Fibroblast of skin of left biceps (primary cell): ENCODE measurements at regions not wholly inside any gene's neighbourhood (a gene's known extent, or its start where the extent isn't known, plus 50 kb on each side); places are given as distances from the start of the nearest gene placed in this dataset.
A peak's percentile ranks its signal among the peaks of the same experiment; 100 is the strongest.

Source experiments
- DNase-seq, 2 experiments: peaks; one replicate each; pipeline ENCODE4 v3.0.0-alpha.2; 2013; ENCODE audit warnings: low read depth in 2 of 2

DNA sequence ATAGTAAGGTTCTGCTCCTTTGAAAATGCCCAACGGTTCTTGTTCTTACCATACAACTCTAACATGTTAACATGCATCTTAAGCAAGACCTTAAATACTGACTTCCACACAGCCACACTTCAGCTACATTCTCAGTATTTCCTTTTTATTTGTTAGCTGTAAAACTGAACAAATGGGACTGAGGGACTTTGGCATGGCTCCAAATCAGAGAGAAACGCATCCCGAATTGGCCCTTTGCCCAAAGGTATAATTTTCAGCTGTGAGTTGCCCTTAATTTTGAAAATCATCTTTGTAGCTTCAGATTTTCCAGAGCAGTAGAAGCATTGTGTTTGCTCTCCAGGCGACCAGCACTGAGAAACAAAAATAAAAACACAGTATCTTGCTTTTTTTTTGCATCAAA lies 56.4 kb downstream of the NEUROD6 start:
- no peak for DNase-seq

DNA sequence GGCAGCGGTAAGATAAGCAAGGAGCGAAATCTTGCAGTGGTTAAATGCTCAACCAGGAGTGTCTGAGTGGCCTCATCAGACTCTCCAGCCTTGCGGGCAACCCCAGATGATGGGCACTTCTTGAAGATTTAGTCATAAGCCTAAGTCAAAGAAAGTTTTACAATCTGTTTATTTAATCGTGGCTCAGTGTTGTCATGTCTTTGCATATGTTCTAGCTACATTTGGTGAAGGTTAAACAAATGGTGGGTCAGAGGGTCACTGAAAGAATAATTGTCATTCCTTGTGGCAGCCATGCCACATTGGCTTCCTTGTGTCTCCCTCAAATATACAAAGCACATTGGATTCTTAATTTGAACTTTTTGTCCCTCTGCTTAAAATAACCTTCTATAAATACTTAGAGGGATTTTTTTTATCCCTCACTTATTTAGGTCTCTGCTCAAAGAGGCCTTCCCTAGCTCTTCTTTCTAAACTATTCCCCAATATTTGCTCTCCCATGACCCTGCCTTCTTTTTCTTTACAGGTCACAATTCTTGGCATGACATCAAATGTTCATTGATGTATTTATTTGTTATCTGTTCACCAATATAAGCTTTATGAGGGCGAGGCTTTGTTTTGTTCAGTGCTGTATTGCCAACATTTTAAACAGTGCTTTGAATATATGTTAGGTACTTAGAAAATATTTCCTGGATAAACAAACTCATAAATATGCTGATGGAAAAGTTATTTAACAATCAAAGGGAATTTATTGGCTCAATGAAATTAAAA lies 68.7 kb downstream of the NEUROD6 start:
- no peak for DNase-seq

DNA sequence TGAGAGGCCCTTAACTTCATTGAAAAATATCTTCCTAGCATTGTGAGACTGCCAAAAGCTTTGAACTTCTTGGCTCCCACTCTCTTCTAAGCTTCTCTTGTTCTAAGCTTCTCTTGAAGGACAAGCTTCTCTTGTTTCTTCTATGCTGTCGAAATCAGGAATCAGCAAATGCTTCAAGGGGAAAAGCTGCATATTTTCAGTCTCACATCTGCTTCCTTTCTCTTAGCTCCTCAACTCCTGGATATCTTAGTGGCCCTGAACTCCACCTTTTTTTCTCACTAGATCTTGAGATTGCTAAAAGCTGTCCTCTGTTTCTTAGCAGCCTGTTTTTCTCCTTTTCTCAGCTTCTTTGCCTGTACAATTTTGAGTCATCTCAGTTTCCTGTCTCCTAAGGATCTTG lies 73.0 kb downstream of the NEUROD6 start:
- DNase-seq = no peak

DNA sequence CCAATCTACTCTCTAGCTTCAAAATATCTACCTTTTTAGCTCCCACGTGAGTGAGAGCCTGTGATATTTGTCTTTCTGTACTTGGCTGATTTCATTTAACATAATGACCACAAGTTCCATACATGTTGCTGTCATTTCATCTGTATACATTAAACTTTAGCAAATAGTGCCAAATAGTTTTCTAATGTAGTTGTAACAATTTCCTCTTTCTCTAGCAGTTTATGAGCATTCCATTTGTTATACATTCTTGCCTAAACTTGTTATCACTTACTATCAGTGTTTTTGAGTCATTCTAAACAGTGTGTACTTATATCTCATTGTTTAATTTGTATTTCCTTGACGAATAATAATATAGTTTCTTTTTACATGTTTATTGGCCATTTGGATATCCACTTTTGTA lies 77.2 kb downstream of the NEUROD6 start:
- DNase-seq = no peak

DNA sequence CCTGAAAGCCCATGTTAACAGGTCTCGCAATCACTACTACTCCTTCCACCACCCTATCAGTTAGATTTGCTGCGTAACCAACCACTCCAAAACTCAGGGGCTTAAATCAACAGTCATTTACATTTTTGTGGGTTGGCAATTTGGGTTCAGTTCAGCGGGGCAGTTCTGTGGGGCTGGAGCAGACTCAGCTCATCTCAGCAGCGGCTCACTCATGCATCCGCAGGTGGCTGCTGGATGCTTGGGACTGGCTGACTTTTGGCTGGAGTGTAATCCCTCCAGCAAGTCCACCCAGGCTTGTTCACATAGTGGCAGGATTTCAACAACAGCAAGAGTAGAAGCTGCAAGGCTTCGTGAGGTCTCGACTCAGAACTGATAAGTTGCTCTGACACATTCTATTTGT lies 79.2 kb downstream of the NEUROD6 start:
- no peak for DNase-seq

DNA sequence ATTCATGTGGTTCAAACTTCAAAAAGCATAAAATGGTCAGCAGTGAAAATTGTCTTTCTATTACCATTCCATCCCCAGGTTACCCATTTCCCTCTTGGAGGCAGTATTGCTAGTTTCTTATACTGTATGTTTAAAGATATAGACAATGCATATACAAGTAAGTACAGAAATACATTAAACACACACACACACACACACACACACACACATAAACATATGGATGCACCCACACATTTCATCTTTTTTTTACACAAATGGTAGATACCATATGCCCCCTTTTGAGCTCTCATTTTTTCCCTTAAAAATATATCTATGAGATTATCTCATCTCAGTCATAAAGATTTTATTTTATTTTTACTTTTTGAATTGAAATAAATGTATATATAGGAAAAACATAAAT lies 79.7 kb downstream of the NEUROD6 start:
- DNase-seq = no peak

DNA sequence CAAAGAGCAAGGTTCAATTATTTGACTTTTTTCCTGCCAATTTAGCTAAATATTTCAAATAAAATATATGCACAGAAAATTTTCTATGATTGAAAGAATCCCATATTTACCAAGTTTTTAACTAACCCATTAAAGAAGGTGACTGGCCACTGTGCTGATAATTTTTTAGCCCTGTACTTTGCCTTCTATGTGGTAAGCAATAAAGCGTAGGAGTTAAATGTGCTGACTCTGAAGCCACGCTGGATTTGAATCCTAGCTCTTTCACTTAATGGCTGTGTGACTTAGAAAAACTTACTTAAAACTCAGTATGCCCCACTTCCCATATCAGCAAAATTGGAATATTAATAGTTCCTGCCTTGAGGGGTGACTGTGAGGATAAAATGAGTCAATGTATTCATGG lies 82.1 kb downstream of the NEUROD6 start:
- no peak for DNase-seq

DNA sequence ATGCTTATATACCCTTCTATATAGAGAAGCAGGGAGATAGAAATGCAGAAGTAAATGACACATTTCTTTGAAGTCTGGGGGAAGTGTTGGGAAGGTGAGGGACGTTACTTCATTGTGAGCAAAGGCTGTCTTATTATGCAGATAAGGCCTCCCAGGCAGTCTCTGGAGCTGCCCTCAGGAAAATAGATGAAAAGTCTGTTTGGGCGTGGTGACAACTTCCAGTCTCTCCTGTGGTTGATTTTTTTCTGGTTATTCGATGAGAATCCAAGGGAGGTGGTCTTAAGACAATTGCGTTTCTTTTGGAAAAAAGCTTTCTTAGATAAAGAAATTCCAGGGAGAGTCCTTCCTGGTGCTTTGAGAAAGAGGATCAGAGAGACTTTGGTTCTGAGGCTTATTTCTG lies 84.0 kb downstream of the NEUROD6 start:
- DNase-seq = no peak

DNA sequence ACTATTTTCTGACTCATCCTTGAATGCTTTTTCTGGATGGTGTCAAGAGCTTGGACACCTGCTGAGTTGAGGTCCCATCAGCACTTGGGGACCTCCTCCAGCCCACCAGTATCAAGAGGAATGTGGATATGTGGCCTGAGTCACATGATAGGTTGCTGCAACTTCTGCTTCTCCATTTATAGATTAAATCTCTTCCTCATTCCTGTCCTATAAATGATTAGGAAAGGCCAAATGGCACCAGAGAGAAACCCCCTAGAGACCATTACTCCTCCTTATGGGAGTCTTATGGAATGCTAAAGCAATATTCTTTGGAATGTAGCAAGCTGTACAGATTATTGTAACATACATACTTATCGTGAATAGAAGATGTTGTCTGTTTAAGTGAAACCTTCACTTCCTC lies 85.6 kb downstream of the NEUROD6 start:
- DNase-seq = peak in 1 of 2 experiments; percentile 2

DNA sequence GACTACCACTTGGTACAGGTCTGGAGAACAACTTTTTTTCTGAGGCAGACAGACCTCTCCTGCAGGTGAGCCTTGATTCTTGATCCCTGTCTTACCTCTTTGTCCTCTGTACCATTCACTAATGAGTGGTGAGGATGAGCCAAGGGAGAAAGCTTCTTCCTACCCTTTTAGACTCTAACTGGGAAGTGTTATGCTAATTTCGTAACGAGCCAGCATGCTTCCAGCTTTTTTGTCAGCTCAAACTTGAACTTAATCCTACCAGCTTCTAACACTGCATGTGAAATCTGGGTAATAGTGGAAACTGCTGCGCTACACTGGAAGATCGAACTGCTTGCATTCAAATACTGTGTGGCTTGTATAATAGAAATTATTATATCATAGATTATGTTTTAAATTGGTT lies 87.0 kb downstream of the NEUROD6 start:
- DNase-seq = no peak

DNA sequence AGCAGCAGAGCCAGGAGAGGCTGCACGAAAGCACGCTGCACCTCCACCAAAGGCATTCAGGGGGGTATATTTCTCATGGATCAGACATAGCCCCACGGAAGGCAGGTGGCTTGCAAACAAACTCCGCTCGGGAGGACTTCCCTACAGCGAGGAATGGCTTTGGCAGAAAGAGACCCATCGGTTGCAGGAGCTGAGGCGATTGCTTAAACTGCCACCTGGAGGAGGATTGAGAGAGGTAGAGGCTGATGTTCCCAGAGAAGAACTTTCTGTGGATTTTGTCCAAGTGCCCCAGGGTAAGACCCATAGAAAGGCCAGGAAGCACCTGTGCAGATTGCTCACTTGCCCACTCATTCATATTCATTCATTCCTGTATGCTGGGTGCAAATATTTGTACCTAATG lies 89.1 kb downstream of the NEUROD6 start:
- no peak for DNase-seq

DNA sequence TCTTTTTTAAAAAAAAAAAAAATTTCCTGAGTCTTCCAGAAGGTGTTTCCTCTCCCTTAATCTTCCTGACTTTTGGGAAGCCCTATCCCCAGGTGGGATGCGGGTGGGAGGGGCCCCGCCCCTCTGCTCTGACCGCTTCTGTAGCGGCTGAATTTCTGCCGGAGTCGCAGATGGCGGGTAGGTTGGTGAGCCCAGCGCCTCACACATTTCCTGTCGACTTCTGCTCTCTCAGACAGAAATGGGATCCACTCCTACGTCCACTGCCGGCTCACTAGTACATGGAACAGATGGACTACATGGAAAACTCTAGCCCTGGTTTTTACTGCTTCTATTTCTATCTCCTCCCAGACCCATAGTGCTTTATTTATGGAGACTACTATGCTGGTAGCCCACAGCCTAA lies 90.9 kb downstream of the NEUROD6 start:
- no peak for DNase-seq

DNA sequence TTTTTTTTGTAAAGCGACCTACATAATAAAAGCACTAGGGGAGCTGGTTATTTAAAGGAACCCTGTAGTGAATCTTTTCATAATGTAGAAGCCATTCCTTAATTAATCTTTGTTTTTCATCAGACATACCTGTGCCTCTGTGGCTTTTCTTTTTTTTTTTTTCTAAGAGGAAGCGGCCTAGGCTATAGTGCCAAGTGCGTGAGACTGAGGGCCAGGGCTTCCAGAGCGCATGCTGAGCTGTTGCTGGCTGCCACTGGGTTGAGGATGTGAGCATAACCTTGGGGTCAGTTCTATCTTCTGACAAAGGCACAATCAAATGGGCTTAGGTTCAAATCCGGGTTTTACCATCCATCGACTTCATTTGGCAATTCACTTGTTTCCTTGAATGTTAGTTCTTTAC lies 103.7 kb downstream of the NEUROD6 start:
- DNase-seq = no peak

DNA sequence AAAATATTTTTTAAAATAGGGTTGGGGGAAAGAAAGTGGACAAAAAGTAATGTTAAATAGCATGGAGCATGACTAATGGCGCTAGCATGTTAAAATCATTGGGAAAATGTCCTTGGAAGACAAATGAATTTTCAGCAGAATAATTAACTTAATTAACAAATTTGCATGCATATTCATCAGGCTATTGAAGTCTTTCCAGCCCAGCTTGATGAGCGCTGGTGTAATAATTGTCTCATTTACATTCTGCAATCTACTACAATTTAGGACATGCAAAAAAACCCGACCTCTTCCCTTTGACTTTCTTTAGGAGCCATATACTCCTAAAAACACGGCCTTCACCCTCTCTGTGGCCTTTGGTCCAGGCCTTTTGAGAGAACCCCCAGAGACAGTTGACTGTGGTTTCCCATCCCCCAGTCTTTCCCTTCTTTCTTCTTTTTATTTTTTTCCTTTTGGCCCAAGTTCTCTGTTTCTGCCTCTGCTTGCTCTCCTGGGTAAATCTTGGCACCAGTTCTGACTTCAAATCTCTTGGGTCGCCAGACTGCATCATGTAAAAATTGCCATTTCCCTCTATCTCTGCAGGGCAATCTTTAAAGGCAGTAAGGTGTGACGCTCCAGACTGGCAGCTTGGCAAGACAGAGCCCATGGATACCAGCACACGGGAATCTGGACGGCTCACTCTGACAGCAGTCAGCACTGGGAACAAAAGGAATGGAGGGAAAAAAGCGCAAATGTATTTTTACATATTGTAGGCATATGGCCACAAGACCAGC lies 105.5 kb downstream of the NEUROD6 start:
- DNase-seq = no peak

DNA sequence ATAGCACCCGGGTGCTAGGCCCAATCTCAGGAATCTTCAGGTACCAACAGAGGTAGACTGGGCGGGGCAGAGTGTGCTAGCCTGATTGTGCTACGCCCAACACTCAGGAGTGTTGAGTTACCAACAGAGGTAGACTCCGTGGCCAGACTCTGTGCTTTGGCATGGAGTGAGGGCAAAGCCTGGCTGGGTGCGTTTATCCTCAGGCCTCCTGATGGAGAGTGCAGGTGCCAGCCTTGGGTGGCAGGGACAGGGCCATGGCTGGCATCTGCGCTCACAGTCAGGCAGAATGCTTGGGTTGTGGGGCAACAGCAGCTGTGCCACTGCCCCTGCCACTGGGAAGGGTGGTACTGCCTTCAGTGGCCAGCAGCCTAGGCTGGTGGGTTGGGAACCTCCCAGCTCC lies 111.6 kb downstream of the NEUROD6 start:
- no peak for DNase-seq

DNA sequence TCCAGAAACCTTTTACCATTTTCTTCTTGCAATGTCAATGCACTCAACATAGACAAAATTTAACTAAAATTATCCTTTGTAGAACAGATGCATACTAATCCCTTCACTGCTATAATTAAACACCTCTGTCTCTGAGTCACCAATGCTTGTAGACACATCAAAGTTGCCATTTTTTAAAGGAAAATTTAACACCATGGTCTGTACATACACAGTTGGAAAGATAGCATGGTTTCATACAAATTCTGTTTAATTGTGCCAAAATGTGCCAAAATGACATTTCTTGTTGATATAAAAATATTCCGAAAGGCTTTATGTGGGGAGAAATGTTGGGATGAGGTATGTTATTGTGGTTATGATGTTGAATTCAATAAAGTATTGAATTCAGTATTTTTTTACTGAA lies 125.8 kb downstream of the NEUROD6 start:
- no peak for DNase-seq

DNA sequence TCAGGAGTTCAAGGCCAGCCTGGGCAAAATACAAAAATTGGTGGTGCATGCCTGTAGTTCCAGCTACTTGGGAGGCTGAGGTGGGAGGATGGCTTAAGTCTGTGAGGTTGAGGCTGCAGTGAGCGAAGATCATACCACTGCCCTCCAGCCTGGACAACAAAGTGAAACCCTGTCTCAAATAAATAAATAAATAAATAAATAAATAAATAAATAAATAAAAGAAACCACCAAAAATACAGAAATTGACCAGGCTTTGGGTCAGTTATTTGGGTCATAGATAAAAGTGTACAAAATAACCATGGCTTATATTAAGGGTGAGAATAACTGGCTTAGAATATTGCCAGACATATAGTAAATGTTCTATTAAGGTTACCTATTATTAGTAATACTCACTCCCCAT lies 129.2 kb downstream of the NEUROD6 start:
- DNase-seq = no peak

DNA sequence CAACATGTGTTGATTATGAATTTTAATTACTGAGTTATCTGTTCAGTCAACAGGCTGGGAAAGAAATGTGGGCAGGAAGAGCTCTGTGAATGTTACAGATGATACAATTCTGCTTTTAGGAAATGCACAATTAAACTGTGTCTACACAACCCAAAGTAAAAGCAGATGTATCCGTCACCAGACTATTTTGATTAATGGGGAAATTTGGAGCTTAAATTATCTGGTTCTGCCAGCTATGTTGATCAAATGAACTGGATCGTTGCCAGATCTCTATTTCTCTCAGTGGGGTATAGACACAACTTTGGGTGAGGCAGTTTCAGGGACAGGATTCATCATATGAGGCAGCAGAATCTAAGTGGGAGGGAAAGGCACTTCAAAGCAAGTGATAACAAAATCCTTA lies 136.5 kb downstream of the NEUROD6 start:
- DNase-seq = no peak

DNA sequence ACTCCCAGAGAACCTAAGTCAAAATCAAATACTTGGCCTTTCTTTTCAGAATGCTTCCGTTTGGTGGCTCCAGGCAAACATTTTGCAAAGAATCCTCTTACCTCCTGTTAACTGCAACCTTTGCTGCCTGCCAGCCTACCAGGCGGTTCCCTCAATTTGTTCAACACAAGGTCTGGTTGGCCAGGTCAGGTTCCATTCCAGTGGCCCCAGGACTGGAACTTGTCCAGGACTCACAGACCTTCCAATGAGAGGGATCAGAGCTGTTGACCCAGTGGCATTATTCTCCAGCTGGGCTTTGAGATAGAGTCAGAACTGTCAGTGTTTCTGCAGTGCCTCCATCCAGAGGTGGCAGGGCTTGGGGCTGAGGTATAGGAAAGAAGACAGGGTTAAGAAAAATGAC lies 137.0 kb downstream of the NEUROD6 start:
- DNase-seq = no peak

DNA sequence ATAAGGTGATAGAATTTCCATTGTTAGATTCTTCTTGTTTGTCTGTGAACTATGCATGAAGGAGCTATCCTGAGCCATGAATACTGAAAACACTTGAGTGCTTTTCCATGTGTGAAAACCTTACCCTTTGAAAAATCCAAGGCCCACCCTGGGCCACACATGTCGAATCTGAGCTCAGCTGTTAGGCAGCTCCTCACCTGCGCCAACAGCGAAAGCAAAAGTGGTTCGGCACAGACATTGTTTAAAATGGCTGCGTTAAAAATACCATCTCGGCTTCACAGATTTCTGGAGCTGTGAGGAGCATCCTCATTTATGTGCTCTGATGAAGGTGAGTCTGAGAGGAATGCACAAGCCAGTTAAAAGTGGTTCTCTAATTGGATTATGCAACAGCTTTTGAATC lies 137.7 kb downstream of the NEUROD6 start:
- no peak for DNase-seq

DNA sequence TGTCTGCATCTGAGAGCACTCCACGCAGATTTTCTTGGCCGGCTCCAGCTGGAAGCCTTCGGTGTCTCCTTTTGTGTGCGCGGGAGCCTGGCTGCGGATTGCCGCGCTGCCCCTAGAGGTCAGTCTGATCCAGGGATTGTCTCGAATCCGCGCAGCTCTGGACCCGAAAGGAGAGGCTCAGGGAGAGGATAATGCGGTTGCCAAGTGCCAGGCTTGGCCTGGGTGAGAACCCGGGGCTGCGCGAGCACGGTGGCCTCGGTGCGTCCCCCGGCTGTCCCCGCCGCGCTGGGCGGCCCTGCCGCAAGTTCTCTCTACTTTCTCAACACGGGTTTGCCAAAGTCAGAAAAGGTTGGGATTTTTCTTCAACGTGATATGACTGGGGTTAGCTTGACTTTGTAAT lies 140.9 kb downstream of the ADCYAP1R1 start:
- peak; percentile 3 to 13 for DNase-seq

DNA sequence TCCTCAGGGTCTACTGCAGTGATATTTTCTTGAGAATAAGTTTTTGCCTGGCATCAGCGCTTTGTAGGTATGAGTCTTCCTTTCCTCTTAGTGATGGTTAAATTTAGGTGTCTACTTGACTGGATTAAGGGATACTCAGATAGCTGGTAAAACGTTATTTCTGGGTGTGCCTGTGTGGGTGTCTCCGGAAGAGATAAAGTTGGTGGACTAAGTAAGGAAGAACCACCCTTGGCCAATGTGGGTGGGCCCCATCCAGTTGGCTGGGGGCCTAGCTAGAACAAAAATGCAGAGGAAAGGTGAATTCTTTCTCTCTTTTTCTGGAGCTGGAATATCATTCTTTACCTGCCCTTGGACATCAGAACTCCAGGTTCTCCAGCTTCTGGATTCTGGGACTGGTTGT lies 138.8 kb downstream of the ADCYAP1R1 start:
- no peak for DNase-seq

DNA sequence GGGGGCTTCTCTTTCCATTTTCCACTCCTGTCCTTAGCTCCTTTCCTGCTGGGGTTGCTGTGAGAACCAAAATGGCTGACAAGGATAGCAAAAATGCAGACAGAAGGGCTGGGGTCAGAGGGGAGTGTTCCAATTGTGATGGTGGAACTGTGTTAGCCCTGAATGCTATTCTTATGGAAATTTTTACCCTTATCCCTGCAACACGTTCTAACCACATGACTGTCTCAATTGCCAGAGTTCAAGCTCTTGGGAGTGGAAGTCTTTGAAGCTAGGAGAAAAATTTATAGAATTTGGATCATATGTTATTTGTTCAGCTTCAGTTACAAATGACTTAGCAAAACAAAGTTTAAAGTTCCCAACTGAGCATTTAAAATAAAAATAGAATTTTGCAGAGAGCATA lies 134.1 kb downstream of the ADCYAP1R1 start:
- no peak for DNase-seq

DNA sequence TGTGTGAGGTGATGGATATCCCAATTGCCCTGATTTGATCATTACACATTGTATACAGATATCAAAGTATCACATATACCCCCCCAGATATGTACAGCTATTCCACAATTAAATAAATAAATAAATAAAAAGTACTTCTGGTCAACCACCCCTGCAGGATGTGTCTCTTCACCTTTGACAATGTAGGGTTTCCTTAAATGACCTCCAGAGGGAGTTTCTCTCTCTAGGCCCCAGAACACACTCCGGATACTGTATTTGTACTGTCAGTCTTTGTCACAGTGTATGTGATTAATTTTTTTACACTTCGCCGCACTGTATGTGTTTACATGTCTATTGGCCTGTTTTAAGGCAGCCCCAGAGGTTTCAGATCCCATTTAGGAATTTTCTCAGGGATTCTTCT lies 123.6 kb downstream of the ADCYAP1R1 start:
- DNase-seq = no peak
